ENCODE measurements at regions not wholly inside any gene's neighbourhood (a gene's known extent, or its start where the extent isn't known, plus 50 kb on each side); places are given as distances from the start of the nearest gene placed in this dataset.

DNA sequence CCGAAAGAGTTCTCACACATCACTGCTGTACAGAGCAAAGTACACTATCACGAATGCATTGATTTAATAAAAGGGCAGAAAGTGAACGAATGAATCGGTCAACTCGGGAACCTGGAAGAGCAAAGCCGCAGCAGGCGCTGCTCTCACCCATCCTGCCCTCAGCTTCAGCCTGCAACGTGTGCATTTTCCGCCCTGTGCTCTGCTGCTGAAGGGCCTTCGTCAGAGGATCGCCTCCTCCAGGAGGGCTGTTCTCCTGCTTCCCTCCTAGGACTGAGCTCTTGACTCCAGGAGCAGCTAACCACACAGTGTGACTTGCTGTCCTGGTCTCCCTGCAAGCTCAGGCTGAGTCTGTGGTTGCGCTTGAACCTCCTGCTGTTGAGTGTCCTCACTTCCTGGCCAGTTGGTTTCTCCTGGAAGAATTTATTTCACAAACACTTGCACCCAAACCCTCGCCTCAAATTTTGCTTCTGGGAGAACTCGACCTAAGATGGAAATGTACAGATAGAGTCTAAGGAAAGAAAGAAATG is 473.0 kb upstream of the KLF6 start:
- FAIRE-seq (no peak), DNase-seq (ENCODE audit: insufficient read length) (no peak)
- TF ChIP-seq POLR2A (IDR thresholded peaks at IDR 0.05; ENCODE audit: low read depth, low read length), result no peak
- no peak for TF ChIP-seq TAF1 (IDR thresholded peaks at IDR 0.05; ENCODE audit: borderline replicate concordance, low read depth, low read length)
- no peak for TF ChIP-seq POLR2AphosphoS5 (IDR thresholded peaks at IDR 0.05; ENCODE audit: low read depth, low read length)

DNA sequence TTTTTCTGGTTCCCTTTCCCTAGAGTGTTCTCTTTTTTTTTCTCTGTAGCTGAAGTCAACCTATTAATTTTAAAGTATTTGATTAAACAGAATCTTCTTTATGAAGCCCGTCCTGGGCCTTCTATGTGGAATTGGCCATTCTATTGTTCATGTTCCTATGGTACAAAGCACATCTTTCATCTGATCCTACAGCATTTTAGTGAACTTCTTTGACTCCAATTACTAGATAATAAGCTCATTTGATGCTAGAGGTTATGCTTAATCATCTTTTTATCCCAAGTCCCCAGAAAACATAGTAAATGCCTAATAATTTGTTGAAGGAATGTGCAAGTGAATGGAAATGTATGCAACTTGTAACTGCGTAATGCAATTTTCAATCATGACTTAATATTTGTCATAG is 472.0 kb upstream of the KLF6 start:
- TF ChIP-seq POLR2A (IDR thresholded peaks at IDR 0.05; ENCODE audit: low read depth, low read length), result no peak
- TF ChIP-seq TAF1 (IDR thresholded peaks at IDR 0.05; ENCODE audit: borderline replicate concordance, low read depth, low read length), result no peak
- TF ChIP-seq POLR2AphosphoS5 (IDR thresholded peaks at IDR 0.05; ENCODE audit: low read depth, low read length), result no peak
- DNase-seq (ENCODE audit: insufficient read length) (no peak), FAIRE-seq (no peak)

DNA sequence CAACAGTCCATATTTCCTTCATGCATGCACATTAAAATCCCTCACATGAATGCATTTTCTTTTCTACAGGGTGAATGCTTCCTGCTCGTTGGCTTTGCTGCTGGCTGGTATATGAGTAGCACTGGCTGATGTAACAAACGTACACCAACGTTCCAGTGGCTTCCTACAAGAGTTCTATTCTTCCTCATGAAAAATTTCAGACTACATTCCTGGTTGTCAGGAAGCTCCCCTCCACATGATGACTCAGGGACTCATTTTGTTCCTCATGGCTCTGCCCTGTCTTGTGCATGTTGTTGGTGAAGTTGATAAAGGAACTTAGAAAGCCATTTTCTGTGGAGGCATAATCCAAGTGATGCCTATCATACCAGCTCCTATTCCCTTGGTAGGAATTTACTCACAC is 470.7 kb upstream of the KLF6 start:
- no peak for TF ChIP-seq POLR2AphosphoS5 (IDR thresholded peaks at IDR 0.05; ENCODE audit: low read depth, low read length)
- TF ChIP-seq POLR2A (IDR thresholded peaks at IDR 0.05; ENCODE audit: low read depth, low read length), result no peak
- no peak for TF ChIP-seq TAF1 (IDR thresholded peaks at IDR 0.05; ENCODE audit: borderline replicate concordance, low read depth, low read length)
- DNase-seq (ENCODE audit: insufficient read length) (no peak), FAIRE-seq (no peak)

DNA sequence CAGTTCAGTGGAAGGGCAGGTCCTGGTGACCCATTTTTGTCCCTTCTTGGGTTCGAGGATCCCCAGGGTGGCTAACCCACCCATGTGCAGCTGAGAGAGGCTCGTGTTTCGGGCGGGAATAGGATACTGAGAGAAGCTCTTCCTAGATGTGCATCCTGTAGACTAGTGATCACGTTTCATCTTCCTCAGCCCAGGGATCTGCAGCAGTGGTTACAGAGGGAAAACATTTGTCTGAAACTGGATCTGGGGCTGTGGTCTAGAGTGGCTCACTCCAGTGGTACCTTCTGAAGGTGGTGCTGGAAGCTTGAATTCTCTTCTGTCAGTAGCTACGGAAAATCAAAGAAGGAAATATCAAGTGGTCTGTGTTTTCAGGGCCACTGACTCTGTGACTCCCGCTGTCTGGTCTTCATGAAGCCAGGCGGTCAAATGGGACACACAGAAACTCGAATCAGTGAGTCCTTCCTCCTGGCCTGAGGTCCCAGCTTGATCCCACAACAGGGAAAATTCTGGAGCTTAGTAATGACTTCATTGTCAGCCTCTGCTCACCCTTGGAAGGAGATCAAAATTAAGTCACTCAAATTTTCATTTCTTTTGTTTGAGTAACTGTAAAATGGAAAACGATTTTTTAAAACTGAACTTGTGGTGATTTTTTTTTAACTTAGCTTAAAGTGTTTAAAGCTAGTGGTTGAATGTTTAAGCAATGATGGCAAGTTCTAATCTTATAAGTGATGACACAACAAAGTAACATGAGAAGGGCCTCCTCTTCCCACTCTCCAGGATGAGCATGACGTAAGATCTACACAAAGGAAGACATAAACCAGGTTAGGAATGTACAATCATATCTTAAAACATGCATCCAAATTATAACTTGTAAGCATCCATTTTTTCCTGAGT is 469.3 kb upstream of the KLF6 start:
- TF ChIP-seq TAF1 (IDR thresholded peaks at IDR 0.05; ENCODE audit: borderline replicate concordance, low read depth, low read length) (no peak), POLR2AphosphoS5 (IDR thresholded peaks at IDR 0.05; ENCODE audit: low read depth, low read length) (no peak), POLR2A (IDR thresholded peaks at IDR 0.05; ENCODE audit: low read depth, low read length) (no peak)
- no peak for DNase-seq (ENCODE audit: insufficient read length)
- FAIRE-seq, result no peak

DNA sequence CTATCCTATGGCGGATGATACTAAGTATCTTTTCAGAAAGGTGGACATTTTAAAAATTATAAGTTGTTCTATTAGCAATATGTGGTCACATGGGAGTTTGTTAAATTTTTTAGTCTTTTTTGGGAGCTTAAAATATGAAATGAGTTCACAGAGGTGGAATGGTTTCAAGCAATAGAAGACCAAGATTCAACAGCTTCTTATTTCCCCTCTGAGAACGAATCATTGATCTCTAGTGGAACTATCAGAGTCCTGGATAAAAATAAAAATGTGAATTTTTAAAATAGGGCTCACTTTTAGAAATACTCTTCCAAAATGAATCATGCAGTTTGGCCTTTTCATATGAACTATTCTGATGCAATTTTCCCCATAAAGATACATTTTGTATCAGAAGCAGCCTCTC is 467.7 kb upstream of the KLF6 start:
- TF ChIP-seq TAF1 (IDR thresholded peaks at IDR 0.05; ENCODE audit: borderline replicate concordance, low read depth, low read length), result no peak
- no peak for TF ChIP-seq POLR2A (IDR thresholded peaks at IDR 0.05; ENCODE audit: low read depth, low read length)
- TF ChIP-seq POLR2AphosphoS5 (IDR thresholded peaks at IDR 0.05; ENCODE audit: low read depth, low read length), result no peak
- FAIRE-seq (no peak), DNase-seq (ENCODE audit: insufficient read length) (no peak)

DNA sequence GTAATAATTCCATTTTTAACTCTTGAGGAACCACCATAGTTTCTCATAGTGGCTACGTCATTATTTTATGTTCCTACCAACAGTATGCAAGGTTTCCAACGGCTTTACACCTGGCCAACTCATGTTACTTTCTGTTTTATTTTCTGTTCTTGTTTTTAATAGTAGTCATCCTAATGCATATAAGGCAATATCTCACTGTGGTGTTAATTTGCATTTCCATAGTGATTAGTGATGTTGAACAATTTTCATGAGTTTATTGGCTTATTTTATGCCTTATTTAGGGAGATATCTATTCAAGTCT is 465.5 kb upstream of the KLF6 start:
- FAIRE-seq (no peak), DNase-seq (ENCODE audit: insufficient read length) (no peak)
- TF ChIP-seq POLR2A (IDR thresholded peaks at IDR 0.05; ENCODE audit: low read depth, low read length) (no peak), POLR2AphosphoS5 (IDR thresholded peaks at IDR 0.05; ENCODE audit: low read depth, low read length) (no peak), TAF1 (IDR thresholded peaks at IDR 0.05; ENCODE audit: borderline replicate concordance, low read depth, low read length) (no peak)

DNA sequence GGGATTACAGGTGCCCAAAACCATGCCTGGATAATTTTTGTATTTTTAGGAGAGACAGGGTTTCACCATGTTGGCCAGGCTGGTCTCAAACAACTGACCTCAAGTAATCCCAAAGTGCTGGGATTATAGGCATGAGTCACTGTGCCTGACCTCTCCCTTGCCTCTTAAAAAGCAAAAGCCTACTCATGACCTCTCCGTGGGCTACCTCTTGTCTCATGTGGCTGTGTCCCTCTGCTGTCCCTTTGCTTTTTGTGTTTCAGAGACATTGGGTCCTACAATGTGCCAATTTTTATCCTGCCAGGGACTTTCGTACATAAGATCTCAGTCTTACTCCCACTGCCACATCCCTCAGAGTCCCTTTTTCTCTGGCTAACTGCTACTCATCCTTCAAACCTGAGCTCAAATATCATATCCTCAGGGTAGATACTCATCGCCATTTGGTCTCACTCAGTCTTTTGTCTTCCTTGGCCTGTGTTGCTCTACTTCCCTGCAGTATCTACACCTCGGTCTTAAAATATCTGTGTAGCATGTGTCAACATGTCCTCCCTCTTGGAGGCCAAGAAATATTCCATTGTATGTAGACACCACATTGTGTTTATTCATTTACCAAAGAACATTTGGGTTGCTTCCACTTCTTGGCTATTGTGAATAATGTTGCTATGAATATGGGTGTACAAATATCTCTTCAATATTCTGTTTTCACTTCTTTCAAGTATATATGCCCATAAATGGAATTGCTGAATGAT is 465.0 kb upstream of the KLF6 start:
- TF ChIP-seq POLR2A (IDR thresholded peaks at IDR 0.05; ENCODE audit: low read depth, low read length), result no peak
- no peak for FAIRE-seq
- no peak for DNase-seq (ENCODE audit: insufficient read length)

DNA sequence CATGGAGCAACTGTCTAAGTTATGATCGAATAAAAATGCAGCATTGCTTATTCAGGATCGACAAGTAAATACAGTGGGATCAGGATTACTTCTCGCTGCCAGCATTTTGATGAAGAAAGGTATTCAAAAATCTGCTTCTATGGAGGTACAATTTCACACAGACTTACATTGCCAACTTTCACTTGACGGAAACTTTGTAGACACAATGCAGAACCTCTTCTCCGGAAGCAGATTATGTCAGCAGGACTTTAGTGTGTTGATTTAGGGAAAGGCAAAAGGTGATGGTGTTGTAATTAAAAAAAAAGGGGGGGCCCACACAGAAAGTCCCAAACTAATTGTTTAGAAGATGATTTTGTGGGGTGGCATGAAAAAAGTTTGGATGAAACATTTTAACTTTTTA is 462.4 kb upstream of the KLF6 start:
- TF ChIP-seq TAF1 (IDR thresholded peaks at IDR 0.05; ENCODE audit: borderline replicate concordance, low read depth, low read length), result no peak
- no peak for TF ChIP-seq POLR2A (IDR thresholded peaks at IDR 0.05; ENCODE audit: low read depth, low read length)
- no peak for TF ChIP-seq POLR2AphosphoS5 (IDR thresholded peaks at IDR 0.05; ENCODE audit: low read depth, low read length)
- FAIRE-seq (no peak), DNase-seq (ENCODE audit: insufficient read length) (no peak)

DNA sequence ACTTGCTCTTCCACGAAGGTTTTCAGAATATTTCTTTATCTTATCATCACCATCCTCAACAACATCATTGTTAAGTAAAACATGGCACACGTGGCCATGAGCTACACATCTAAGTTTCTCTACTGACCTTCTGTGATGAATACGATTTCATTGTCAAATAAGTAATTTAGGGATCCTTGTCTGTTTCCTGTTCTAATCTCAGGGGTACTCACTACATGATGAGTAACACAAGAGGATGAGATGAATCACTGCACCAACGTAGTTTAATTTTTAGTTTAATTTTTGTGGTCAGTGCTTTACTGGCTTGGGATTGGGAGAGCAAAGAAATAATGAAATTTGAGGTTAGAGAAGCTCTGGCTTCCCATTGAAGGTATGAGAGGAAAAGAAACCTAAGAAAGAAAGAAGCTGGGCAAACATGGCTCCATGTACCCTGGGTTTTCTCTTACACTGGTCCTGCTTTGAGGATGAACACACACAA is 461.9 kb upstream of the KLF6 start:
- FAIRE-seq (no peak), DNase-seq (ENCODE audit: insufficient read length) (no peak)
- TF ChIP-seq TAF1 (IDR thresholded peaks at IDR 0.05; ENCODE audit: borderline replicate concordance, low read depth, low read length) (no peak), POLR2AphosphoS5 (IDR thresholded peaks at IDR 0.05; ENCODE audit: low read depth, low read length) (no peak), POLR2A (IDR thresholded peaks at IDR 0.05; ENCODE audit: low read depth, low read length) (no peak)

DNA sequence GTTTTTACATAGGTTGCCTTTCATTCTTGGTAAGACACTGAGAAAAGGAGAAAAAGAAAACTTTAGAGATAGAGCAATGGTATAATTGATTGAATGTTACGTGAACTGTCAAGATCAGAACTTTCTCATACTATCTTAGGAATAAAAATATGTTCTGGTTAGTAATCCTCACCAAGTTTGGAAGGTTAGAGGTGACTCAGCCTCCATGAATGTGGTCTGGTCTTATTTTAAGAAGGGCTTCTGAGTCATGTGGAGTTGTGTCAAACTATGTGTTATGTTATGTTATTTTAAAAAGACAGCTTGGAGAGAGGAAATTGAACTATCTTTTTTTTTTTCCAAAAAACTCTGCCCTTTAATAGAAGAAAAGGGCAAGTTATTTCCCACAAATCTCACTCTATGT is 458.6 kb upstream of the KLF6 start:
- DNase-seq (ENCODE audit: insufficient read length) (no peak), FAIRE-seq (no peak)
- TF ChIP-seq POLR2A (IDR thresholded peaks at IDR 0.05; ENCODE audit: low read depth, low read length), result no peak
- no peak for TF ChIP-seq POLR2AphosphoS5 (IDR thresholded peaks at IDR 0.05; ENCODE audit: low read depth, low read length)
- no peak for TF ChIP-seq TAF1 (IDR thresholded peaks at IDR 0.05; ENCODE audit: borderline replicate concordance, low read depth, low read length)

DNA sequence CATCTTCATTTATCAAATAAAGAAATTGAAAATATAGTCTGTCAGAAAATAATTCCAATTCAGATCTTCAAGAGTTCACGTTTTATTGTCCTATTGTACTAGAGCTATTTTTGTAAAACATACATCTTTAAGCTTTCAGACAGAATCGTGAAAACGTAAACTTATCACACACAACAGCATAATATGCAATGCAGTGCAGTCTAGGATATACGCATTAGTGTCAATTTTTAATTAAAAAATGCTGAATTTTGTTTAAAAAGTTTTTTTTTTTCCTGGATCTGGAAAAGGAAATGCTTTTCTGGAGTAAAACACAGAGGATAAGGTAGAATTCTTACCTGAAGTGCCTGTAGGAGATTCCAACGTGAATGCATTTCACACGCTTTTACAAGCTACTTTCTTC is 458.2 kb upstream of the KLF6 start:
- TF ChIP-seq TAF1 (IDR thresholded peaks at IDR 0.05; ENCODE audit: borderline replicate concordance, low read depth, low read length) (no peak), POLR2A (IDR thresholded peaks at IDR 0.05; ENCODE audit: low read depth, low read length) (no peak), POLR2AphosphoS5 (IDR thresholded peaks at IDR 0.05; ENCODE audit: low read depth, low read length) (no peak)
- DNase-seq (ENCODE audit: insufficient read length) (no peak), FAIRE-seq (no peak)

DNA sequence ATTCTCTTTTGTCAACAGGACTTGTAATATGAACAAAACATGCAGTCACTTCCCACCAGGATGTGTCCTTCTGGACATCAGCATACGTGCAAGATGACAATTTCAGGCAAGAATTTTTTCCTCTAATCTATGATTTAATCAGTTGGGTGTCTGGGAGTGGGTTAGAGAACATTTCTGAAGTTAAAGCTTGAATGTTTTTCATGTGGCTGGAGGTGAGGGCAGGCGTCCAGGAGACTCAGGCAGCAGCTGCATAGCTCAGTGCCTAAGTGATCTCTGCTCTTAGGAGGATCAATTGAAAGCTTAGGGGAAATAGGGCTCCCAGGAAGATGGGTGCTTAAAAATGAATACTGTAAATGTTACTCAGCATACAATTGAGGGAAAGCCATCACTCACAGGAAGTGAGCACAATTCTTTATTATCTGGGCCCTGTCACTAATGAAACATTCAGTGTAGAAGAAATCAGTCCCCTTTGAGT is 457.6 kb upstream of the KLF6 start:
- DNase-seq (ENCODE audit: insufficient read length) (no peak), FAIRE-seq (no peak)
- TF ChIP-seq POLR2A (IDR thresholded peaks at IDR 0.05; ENCODE audit: low read depth, low read length) (no peak), POLR2AphosphoS5 (IDR thresholded peaks at IDR 0.05; ENCODE audit: low read depth, low read length) (no peak), TAF1 (IDR thresholded peaks at IDR 0.05; ENCODE audit: borderline replicate concordance, low read depth, low read length) (no peak)

Measured in GM12892 (cell line).